Stimulated activated naive B cell treated with anti-CD40 and anti-IgM and Interleukin-4, amounts not matched to agents 10 μg/mL and 1 μg/mL and 100 μg/mL, for 72 hours (primary cell): ENCODE measurements at regions not wholly inside any gene's neighbourhood (a gene's known extent, or its start where the extent isn't known, plus 50 kb on each side); places are given as distances from the start of the nearest gene placed in this dataset.

Source experiments
- ATAC-seq, 2 donors: fragments of 150-1000 bp; cut with Tn5 transposase; replicated peaks; 2 replicates each; pipeline ENCODE4 v1.10.0; 2021; ENCODE audit warnings: moderate library complexity in 1 of 2
- DNase-seq: peaks from one replicate; pipeline ENCODE4 v3.0.0; 2021
- H3K27ac Mint-ChIP-seq: one replicate; pipeline ENCODE4 v1.8.0; 2022; ENCODE audit warnings: mild to moderate bottlenecking, mixed read lengths
- H3K27me3 Mint-ChIP-seq, 2 donors: one replicate each; pipeline ENCODE4 v1.8.0; 2022; ENCODE audit warnings: mixed read lengths in 2 of 2
- H3K36me3 Mint-ChIP-seq, 2 donors: one replicate each; pipeline ENCODE4 v1.8.0; 2022; ENCODE audit warnings: mixed read lengths in 2 of 2, mild to moderate bottlenecking in 1 of 2
- H3K4me1 Mint-ChIP-seq, 2 donors: one replicate each; pipeline ENCODE4 v1.8.0; 2022; ENCODE audit warnings: mixed read lengths in 2 of 2, mild to moderate bottlenecking in 1 of 2
- H3K4me3 Mint-ChIP-seq, 2 donors: one replicate each; pipeline ENCODE4 v1.8.0; 2022; ENCODE audit warnings: mild to moderate bottlenecking in 2 of 2, mixed read lengths in 2 of 2, moderate library complexity in 1 of 2
- H3K9me3 Mint-ChIP-seq, 2 donors: one replicate each; pipeline ENCODE4 v1.8.0; 2022; ENCODE audit warnings: mixed read lengths in 2 of 2, mild to moderate bottlenecking in 1 of 2

DNA sequence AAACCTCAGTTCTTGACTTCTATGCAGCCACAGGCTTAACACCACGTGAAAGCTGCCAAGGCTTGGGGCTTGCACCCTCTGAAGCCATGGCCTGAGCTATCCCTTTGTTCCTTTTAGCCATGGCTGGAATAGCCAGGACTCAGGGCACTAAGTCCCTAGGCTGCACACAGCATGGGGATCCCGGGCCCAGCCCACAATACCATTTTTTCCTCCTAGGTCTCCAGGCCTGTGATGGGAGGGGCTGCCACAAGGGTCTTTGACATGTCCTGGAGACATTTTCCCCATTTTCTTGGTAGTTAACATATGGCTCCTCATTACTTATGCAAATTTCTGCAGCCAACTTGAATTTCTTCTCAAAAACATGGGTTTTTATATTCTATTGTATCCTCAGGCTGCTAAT lies 619.1 kb downstream of the NYAP2 start:
- Mint-ChIP-seq H3K27ac (no peak overlapping the region), H3K9me3 (peaks cover 5 to 7% of the 10 kb centered on the region in 2 donors), H3K27me3 (no peaks in the 10 kb centered on the region), H3K4me1 (no peaks in the 10 kb centered on the region), H3K4me3 (no peak overlapping the region), H3K36me3 (peaks cover 0 to 3% of the 10 kb centered on the region in 2 donors)
- no peak for ATAC-seq
- no peak for DNase-seq

DNA sequence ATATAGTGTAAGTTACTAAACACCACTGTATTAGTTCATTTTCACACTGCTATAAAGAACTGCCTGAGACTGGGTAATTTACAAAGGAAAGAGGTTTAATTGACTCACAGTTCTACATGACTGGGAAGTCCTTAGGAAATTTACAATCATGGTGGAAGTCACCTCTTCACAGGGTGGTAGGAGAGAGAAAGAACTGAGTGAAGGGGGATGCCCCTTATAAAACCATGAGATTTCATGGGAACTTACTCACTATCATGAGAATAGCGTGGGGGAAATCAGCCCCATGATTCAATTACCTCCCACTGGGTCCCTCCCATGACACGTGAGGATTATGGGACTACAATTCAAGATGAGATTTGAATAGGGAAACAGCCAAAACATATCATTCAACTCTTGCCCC lies 618.0 kb downstream of the NYAP2 start:
- H3K27me3 Mint-ChIP-seq = peaks cover 0 to 2% of the 10 kb centered on the region in 2 donors
- no peaks in the 10 kb centered on the region for H3K4me1 Mint-ChIP-seq
- H3K4me3 Mint-ChIP-seq = no peak overlapping the region
- peaks cover 5 to 7% of the 10 kb centered on the region in 2 donors for H3K9me3 Mint-ChIP-seq
- no peak overlapping the region for H3K27ac Mint-ChIP-seq
- ATAC-seq = peak in 1 of 2 donors; percentile 34
- H3K36me3 Mint-ChIP-seq = peaks cover 0 to 3% of the 10 kb centered on the region in 2 donors
- DNase-seq = no peak

DNA sequence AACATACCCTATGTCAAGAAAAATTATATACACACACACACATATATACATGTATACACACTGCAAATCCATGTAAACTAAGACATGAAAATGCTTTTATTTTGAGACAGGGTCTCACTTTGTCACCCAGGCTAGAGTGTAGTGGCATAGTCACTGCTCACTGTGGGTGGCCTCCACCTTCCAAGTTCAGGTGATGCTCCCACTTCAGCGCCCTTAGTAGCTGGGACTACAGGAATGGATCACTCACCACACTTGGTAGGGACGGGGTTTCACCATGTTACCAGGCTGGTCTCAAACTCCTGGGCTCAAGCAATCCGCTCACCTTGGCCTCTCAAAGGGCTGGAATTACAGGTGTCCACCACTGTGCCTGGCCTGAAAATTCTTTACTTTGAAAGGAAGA lies 617.6 kb downstream of the NYAP2 start:
- H3K9me3 Mint-ChIP-seq = peaks cover 5 to 7% of the 10 kb centered on the region in 2 donors
- no peaks in the 10 kb centered on the region for H3K4me1 Mint-ChIP-seq
- no peak for ATAC-seq
- no peak for DNase-seq
- peaks cover 0 to 3% of the 10 kb centered on the region in 2 donors for H3K36me3 Mint-ChIP-seq
- peaks cover 0 to 6% of the 10 kb centered on the region in 2 donors for H3K27me3 Mint-ChIP-seq
- H3K4me3 Mint-ChIP-seq = no peak overlapping the region
- H3K27ac Mint-ChIP-seq = no peak overlapping the region

DNA sequence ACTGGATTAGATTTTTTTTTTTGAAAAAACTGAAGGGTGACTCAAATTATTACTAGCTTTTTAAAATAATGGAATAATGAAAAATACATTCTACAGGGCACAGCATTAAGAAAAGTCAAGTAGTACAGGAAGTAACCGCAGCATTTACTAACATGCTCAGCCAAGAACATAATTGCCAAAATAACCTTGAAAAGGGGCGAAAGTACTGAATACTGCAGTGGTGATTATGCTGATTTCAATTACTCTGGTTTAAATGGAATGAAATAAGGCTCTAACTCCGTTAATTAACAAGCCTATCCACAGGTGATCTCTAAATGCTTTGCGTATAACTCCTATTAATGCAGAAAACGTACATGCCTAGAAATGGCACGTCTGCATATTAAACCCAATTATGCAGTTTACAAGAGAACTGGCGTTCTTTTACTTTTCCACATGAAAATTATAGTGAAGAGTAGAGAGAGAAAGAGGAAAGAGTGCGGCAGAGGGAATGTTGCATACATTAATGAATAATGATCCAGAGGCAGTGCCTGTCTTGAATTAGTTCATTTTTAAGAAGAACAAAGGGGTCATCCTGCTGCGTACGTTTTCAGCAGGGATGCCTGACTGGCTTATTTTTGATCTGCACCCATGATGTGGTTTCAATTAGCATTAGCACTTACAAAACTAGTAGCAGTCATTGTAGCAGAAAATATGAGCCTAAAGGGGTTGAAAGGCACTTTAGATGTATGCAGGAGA lies 612.4 kb downstream of the NYAP2 start:
- H3K4me1 Mint-ChIP-seq = no peaks in the 10 kb centered on the region
- no peak overlapping the region for H3K4me3 Mint-ChIP-seq
- H3K27me3 Mint-ChIP-seq = peaks cover 8 to 13% of the 10 kb centered on the region in 2 donors
- no peak overlapping the region for H3K27ac Mint-ChIP-seq
- ATAC-seq (no peak), DNase-seq (no peak)
- no peaks in the 10 kb centered on the region for H3K9me3 Mint-ChIP-seq
- no peaks in the 10 kb centered on the region for H3K36me3 Mint-ChIP-seq

DNA sequence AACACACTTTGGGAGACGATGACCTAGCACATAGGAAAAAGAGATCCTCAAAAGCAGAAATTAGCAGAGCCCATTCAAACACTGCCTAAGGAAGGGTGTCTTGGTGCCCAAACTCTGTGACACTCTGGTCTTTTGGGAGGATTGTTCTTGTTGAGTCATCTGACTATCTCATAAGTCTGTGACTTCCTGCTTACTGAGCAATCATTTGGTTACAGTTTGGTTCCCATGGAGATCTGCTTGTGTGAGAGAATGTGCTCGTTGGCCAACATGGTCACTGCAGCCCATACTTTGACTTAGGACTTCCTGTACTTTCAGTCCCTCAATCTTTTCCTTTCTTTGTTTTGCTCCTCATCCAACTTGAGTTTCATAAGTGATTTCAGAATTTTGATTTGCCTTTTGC lies 602.9 kb downstream of the NYAP2 start:
- ATAC-seq = peak; percentile 25 to 62
- peaks cover 0 to 1% of the 10 kb centered on the region in 2 donors for H3K9me3 Mint-ChIP-seq
- DNase-seq = no peak

DNA sequence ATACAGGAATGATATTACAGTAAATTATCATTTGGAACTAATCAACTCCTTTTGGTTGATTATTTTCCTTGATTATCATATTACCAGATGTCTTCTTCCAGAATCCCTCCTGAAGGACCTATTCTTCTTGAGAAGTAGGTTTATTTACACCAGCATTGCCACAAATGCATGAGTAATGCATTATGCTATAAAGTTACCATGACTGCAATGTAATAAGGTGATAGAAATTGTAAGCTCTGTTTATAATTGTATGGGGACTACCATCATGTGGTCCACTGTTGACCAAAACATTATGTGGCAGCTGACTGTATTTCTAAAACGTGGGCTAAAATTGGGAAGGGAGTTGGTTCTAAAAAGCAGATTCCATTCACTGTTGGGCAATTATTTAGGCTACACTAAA lies 602.2 kb downstream of the NYAP2 start:
- H3K4me3 Mint-ChIP-seq = no peak overlapping the region
- DNase-seq (no peak), ATAC-seq (no peak)
- no peaks in the 10 kb centered on the region for H3K36me3 Mint-ChIP-seq
- peaks cover 0 to 4% of the 10 kb centered on the region in 2 donors for H3K27me3 Mint-ChIP-seq
- H3K9me3 Mint-ChIP-seq = peaks cover 0 to 1% of the 10 kb centered on the region in 2 donors
- peaks cover 0 to 1% of the 10 kb centered on the region in 2 donors for H3K4me1 Mint-ChIP-seq
- H3K27ac Mint-ChIP-seq = no peak overlapping the region

More for the DNA sequence above, 602.9 kb downstream of the NYAP2 start:
- Mint-ChIP-seq H3K4me3 (no peak overlapping the region), H3K4me1 (peaks cover 0 to 1% of the 10 kb centered on the region in 2 donors), H3K27ac (no peak overlapping the region), H3K27me3 (peaks cover 0 to 4% of the 10 kb centered on the region in 2 donors), H3K36me3 (no peaks in the 10 kb centered on the region)

DNA sequence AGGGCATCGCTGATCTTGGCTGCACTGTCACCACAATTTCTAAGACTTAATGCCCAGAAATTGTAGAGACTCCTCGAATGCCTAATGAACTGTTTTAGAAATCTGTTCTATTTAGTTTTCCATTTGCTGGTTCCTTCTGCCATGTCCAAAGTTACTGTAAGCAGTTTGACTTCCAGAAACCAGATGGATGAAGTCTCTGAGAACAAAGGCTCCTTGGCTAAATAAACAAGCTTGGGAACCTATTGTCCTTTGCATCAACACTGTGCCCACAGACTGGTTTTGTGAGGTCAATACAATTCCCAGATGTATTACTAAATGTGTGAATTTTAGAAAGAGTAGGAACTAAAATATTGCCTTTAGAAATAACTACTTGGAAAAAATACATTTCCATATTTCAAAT lies 600.2 kb downstream of the NYAP2 start:
- Mint-ChIP-seq H3K4me3 (no peak overlapping the region), H3K27ac (no peak overlapping the region), H3K9me3 (peaks cover 0 to 1% of the 10 kb centered on the region in 2 donors), H3K4me1 (peaks cover 0 to 1% of the 10 kb centered on the region in 2 donors), H3K27me3 (no peaks in the 10 kb centered on the region), H3K36me3 (no peaks in the 10 kb centered on the region)
- no peak for ATAC-seq
- DNase-seq = no peak

DNA sequence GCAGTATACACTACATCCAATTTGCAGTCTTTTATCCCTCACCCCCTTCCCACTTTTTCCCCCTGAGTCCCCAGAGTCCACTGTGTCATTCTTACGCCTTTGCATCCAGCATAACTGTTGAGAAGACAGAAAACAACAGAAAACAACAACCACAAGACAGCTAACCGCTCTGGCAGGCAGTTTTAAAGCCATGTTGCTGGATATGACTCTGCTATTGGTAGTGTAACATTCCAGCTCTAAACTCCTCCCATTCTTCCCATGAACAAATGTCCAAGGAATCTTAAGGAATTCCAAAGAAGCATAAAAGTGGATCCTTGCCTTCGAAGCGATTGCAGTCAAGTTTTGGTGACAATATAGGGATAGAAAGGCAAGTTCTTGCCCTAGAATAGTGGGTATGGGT lies 599.1 kb downstream of the NYAP2 start:
- Mint-ChIP-seq H3K27ac (no peak overlapping the region), H3K27me3 (no peaks in the 10 kb centered on the region), H3K36me3 (no peaks in the 10 kb centered on the region), H3K4me3 (no peak overlapping the region), H3K4me1 (peaks cover 0 to 1% of the 10 kb centered on the region in 2 donors), H3K9me3 (peaks cover 0 to 1% of the 10 kb centered on the region in 2 donors)
- no peak for ATAC-seq
- DNase-seq = no peak

DNA sequence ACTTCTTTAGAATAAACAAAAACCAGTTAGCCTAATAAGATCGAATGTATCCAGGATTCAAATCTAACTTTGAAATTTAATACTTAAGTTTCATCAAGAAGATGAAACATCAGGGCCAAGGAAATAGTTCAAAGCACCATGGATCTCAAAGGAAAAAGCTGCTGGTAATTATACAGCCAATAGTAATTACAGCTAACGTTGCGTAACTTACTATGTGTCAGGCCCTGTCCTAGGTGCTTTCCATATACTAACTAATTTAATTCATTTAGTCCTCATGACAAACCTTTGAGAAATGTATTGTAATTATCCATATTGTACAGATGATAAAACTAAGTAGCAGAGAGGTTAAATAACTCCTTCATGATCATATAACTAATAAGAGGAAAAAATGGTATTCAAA lies 598.6 kb downstream of the NYAP2 start:
- Mint-ChIP-seq H3K9me3 (peaks cover 0 to 1% of the 10 kb centered on the region in 2 donors), H3K27ac (no peak overlapping the region), H3K36me3 (no peaks in the 10 kb centered on the region), H3K27me3 (no peaks in the 10 kb centered on the region), H3K4me1 (peaks cover 0 to 1% of the 10 kb centered on the region in 2 donors), H3K4me3 (no peak overlapping the region)
- DNase-seq (no peak), ATAC-seq (no peak)

DNA sequence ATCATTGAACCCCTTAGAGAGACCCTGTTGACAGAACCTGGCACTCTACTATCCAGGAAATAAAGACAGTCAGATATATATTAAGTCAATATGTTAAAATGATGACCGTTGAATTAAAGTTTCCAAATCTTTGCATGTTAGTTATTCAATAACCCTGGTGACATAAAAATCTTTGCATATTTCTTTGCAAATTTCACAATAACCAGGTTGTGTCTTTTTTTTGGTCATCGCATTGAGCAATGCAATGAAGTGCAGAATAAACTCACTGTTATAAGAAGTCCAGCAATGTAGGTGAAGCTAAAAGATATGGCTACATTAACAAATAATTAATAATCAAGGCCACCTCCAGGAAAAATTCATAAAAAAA lies 596.9 kb downstream of the NYAP2 start:
- DNase-seq (no peak), ATAC-seq (no peak)
- H3K9me3 Mint-ChIP-seq = no peaks in the 10 kb centered on the region
- H3K4me1 Mint-ChIP-seq = no peaks in the 10 kb centered on the region
- H3K27ac Mint-ChIP-seq = no peak overlapping the region
- H3K36me3 Mint-ChIP-seq = no peaks in the 10 kb centered on the region
- H3K27me3 Mint-ChIP-seq = no peaks in the 10 kb centered on the region
- no peak overlapping the region for H3K4me3 Mint-ChIP-seq

DNA sequence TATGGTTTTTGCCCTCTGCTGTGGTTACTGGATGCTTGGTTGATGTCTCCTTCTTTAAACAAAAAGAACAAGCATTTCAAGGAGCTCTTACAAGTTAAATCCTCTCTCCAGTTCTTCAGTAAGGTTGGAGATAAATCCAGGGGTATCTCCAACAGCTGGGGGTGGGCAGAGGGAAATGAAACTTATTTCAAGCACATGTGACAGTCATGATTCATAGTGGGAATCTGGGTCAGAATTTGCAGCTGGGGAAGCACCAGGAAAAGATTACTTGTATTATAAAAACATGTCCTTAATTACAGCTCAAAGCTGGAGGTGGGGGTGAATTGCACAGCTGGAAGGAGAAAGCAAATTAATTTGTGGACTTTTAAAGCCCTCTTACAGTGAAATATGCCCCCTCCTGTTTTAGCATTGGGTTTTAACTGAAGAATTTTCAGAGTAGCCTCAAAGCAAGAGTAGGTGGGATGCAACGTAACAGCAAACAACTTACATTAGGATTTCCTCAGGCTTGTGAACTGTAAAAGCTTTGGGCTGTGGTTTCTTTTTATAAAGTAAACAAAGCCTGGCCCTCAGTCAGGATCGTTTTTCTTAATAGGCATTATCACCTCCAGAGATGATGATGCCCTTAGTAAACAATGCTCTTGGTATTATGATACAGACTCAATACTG lies 596.4 kb downstream of the NYAP2 start:
- Mint-ChIP-seq H3K4me3 (no peak overlapping the region), H3K27me3 (no peaks in the 10 kb centered on the region), H3K27ac (no peak overlapping the region), H3K9me3 (no peaks in the 10 kb centered on the region), H3K4me1 (no peaks in the 10 kb centered on the region), H3K36me3 (no peaks in the 10 kb centered on the region)
- ATAC-seq (peak in 1 of 2 donors; percentile 43), DNase-seq (no peak)

DNA sequence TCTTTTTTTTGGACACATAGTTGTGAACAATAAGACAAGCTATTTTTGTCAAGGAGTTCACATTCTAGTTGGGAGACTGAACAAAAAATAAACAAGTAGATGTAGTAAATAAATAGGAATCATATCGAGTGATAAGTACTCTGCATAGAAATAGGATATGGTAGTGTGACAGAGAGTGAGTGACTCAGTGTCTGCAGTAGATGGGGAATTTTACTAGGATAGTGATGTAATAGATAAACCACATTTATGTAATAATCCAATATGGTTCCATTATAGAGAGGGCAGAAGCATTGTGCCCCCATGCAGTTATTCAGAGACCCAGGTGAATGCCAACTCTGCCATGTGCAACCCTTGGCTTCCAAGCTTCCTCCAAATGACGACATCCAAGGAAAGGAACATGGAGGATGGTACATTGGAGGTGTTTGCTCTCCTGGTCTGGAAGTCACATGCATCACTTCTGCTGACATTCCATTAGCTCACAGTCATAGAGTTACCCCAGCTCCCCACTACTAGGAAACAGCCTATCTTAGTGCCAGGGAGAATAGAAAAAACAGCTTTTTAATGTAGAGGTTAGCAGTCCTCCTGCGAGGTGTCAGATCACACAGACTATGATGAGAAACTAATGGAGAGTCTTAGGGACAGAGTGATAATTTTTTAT lies 595.4 kb downstream of the NYAP2 start:
- H3K4me1 Mint-ChIP-seq = no peaks in the 10 kb centered on the region
- no peak overlapping the region for H3K4me3 Mint-ChIP-seq
- no peaks in the 10 kb centered on the region for H3K9me3 Mint-ChIP-seq
- DNase-seq (no peak), ATAC-seq (no peak)
- no peaks in the 10 kb centered on the region for H3K27me3 Mint-ChIP-seq
- H3K27ac Mint-ChIP-seq = no peak overlapping the region
- H3K36me3 Mint-ChIP-seq = no peaks in the 10 kb centered on the region

DNA sequence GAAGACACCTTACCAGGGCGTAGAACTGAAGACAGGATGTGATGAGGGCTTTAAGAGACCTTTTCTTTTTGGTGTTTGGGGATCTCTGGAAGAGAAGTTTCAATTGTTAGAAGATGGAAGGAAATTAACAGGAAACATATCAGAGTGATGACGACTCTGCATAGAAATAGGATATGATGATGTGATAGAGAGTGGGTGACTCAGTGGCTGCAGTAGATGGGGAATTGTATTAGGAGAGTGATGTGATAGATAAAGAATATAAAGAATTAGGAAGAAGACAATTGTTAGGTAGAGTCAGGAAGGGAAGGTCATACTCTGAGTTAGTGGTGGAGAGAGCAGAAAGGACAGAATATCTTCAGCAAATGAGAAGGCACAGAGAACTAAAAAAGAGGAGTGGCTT lies 593.9 kb downstream of the NYAP2 start:
- no peaks in the 10 kb centered on the region for H3K27me3 Mint-ChIP-seq
- H3K9me3 Mint-ChIP-seq = no peaks in the 10 kb centered on the region
- H3K36me3 Mint-ChIP-seq = no peaks in the 10 kb centered on the region
- ATAC-seq (no peak), DNase-seq (no peak)
- no peak overlapping the region for H3K27ac Mint-ChIP-seq
- no peaks in the 10 kb centered on the region for H3K4me1 Mint-ChIP-seq
- no peak overlapping the region for H3K4me3 Mint-ChIP-seq

DNA sequence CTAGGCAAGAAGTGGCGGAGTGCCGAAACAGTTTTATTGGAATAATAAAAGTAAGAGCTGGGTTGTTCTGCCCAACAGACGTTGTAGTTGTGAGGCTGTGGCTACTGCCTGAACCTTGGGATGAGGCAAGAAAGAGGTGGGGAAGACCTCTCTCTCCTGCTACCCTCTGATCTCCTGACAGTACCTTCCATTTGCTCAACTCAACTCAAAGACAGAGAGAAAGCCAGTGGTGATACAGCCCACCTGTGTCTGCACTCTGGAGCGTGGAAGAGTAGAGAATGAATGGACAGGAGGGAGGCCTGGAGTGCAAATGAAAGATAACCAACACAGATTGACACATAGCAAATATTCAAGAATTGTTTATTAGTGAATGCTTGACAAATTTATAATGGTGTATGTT lies 590.3 kb downstream of the NYAP2 start:
- Mint-ChIP-seq H3K27ac (no peak overlapping the region), H3K9me3 (no peaks in the 10 kb centered on the region), H3K4me1 (no peaks in the 10 kb centered on the region), H3K4me3 (no peak overlapping the region), H3K27me3 (no peaks in the 10 kb centered on the region), H3K36me3 (no peaks in the 10 kb centered on the region)
- ATAC-seq (no peak), DNase-seq (no peak)

DNA sequence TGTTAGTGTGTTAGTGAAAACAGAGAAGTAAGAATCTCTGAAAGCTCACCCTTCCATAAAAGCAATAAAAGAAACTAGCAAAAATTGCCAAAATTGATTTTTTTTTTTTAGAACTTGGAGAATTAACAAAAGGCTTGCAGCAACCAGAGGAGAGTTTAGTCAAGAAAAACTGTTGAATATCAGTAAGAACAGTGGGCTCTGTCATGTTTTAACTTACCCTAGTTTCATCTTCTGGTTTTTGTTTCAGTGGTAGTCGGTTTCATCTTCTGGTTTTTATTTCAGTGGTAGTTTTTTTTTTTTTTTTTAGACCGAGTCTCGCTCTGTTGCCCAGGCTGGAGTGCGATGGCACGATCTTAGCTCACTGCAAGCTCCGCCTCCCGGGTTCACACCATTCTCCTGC lies 580.9 kb downstream of the NYAP2 start:
- Mint-ChIP-seq H3K9me3 (peaks cover 0 to 2% of the 10 kb centered on the region in 2 donors), H3K27ac (no peak overlapping the region), H3K36me3 (no peaks in the 10 kb centered on the region), H3K4me3 (no peak overlapping the region), H3K27me3 (no peaks in the 10 kb centered on the region), H3K4me1 (no peaks in the 10 kb centered on the region)
- ATAC-seq = no peak
- DNase-seq = no peak
